ENCODE measurements at regions not wholly inside any gene's neighbourhood (a gene's known extent, or its start where the extent isn't known, plus 50 kb on each side); places are given as distances from the start of the nearest gene placed in this dataset.

- FAIRE-seq (peak; percentile 79), DNase-seq (ENCODE audit: low read depth) (no peak)
- Histone ChIP-seq H3K36me3 (ENCODE audit: control insufficient read depth, insufficient read depth, low read length) (no peaks in the 10 kb centered on the region), H3K4me3 (ENCODE audit: low read depth, low read length) (no peak overlapping the region), H3K27me3 (ENCODE audit: control insufficient read depth, insufficient read depth, low read length) (no peaks in the 10 kb centered on the region)
- no peak for TF ChIP-seq CTCF (IDR thresholded peaks at IDR 0.05; ENCODE audit: insufficient read depth, low read length, severe bottlenecking)
Observed at GRCh38 chr13:76472916-76473315, 413.3 kb downstream of the KCTD12 start.

GRCh38 chr13:76471486-76471885, 414.7 kb downstream of the KCTD12 start:
- FAIRE-seq = no peak
- DNase-seq (ENCODE audit: low read depth) = no peak
- no peak overlapping the region for H3K4me3 ChIP-seq (ENCODE audit: low read depth, low read length)
- no peak for TF ChIP-seq CTCF (IDR thresholded peaks at IDR 0.05; ENCODE audit: insufficient read depth, low read length, severe bottlenecking)
- no peaks in the 10 kb centered on the region for H3K27me3 ChIP-seq (ENCODE audit: control insufficient read depth, insufficient read depth, low read length)
- H3K36me3 ChIP-seq (ENCODE audit: control insufficient read depth, insufficient read depth, low read length) = no peaks in the 10 kb centered on the region

- FAIRE-seq (peak; percentile 36), DNase-seq (ENCODE audit: low read depth) (no peak)
- no peaks in the 10 kb centered on the region for H3K36me3 ChIP-seq (ENCODE audit: control insufficient read depth, insufficient read depth, low read length)
- no peak overlapping the region for H3K4me3 ChIP-seq (ENCODE audit: low read depth, low read length)
- H3K27me3 ChIP-seq (ENCODE audit: control insufficient read depth, insufficient read depth, low read length) = no peaks in the 10 kb centered on the region
- no peak for TF ChIP-seq CTCF (IDR thresholded peaks at IDR 0.05; ENCODE audit: insufficient read depth, low read length, severe bottlenecking)
Observed at GRCh38 chr13:76470991-76471390, 415.2 kb downstream of the KCTD12 start.

GRCh38 chr13:76466043-76466442, 420.2 kb downstream of the KCTD12 start:
- FAIRE-seq (no peak), DNase-seq (ENCODE audit: low read depth) (no peak)
- Histone ChIP-seq H3K27me3 (ENCODE audit: control insufficient read depth, insufficient read depth, low read length) (no peaks in the 10 kb centered on the region), H3K4me3 (ENCODE audit: low read depth, low read length) (no peak overlapping the region), H3K36me3 (ENCODE audit: control insufficient read depth, insufficient read depth, low read length) (no peaks in the 10 kb centered on the region)
- TF ChIP-seq CTCF (IDR thresholded peaks at IDR 0.05; ENCODE audit: insufficient read depth, low read length, severe bottlenecking) = no peak

GRCh38 chr13:76463314-76463713, 422.9 kb downstream of the KCTD12 start:
- no peak for FAIRE-seq
- H3K4me3 ChIP-seq (ENCODE audit: low read depth, low read length) = no peak overlapping the region
- H3K27me3 ChIP-seq (ENCODE audit: control insufficient read depth, insufficient read depth, low read length) = no peaks in the 10 kb centered on the region
- H3K36me3 ChIP-seq (ENCODE audit: control insufficient read depth, insufficient read depth, low read length) = no peaks in the 10 kb centered on the region
- DNase-seq (ENCODE audit: low read depth) = peak; percentile 87
- TF ChIP-seq CTCF (IDR thresholded peaks at IDR 0.05; ENCODE audit: insufficient read depth, low read length, severe bottlenecking) = no peak

- DNase-seq (ENCODE audit: low read depth) = no peak
- no peak for FAIRE-seq
Observed at GRCh38 chr13:76461999-76462398, 424.2 kb downstream of the KCTD12 start.

More at GRCh38 chr13:76461999-76462398, 424.2 kb downstream of the KCTD12 start:
- H3K4me3 ChIP-seq (ENCODE audit: low read depth, low read length) = no peak overlapping the region
- no peak for TF ChIP-seq CTCF (IDR thresholded peaks at IDR 0.05; ENCODE audit: insufficient read depth, low read length, severe bottlenecking)
- H3K36me3 ChIP-seq (ENCODE audit: control insufficient read depth, insufficient read depth, low read length) = no peaks in the 10 kb centered on the region
- no peaks in the 10 kb centered on the region for H3K27me3 ChIP-seq (ENCODE audit: control insufficient read depth, insufficient read depth, low read length)

All from bronchial epithelial cell (primary cell).